ENCODE measurements at regions not wholly inside any gene's neighbourhood (a gene's known extent, or its start where the extent isn't known, plus 50 kb on each side); places are given as distances from the start of the nearest gene placed in this dataset.

- Histone ChIP-seq H3K36me3 (no peaks in the 10 kb centered on the region), H3K4me3 (no peak overlapping the region), H3K27ac (no peak overlapping the region), H3K4me1 (no peaks in the 10 kb centered on the region), H3K9me3 (peaks cover 0 to 32% (median 0%) of the 10 kb centered on the region in 11 donors), H3K27me3 (peaks cover 0 to 7% (median 0%) of the 10 kb centered on the region in 7 donors)
- ATAC-seq (no peak), DNase-seq (no peak)
- no peak for TF ChIP-seq CTCF (IDR thresholded peaks at IDR 0.05)
- 90 to 93% methylated on average over 10 of the region's 10 CpGs for WGBS, 2 donors
- intact Hi-C loops (cut with DNase I): no loop called here
Observed at GRCh38 chr1:47669081-47669585, 231.3 kb downstream of the FOXD2 start.

- intact Hi-C loops (cut with DNase I): no loop called here
- H3K27ac ChIP-seq: no peak overlapping the region
Observed at GRCh38 chr1:47672622-47673021, 234.8 kb downstream of the FOXD2 start.

GRCh38 chr1:47674189-47674588 is 236.3 kb downstream of the FOXD2 start:
- Histone ChIP-seq H3K27me3 (peaks cover 0 to 24% (median 13%) of the 10 kb centered on the region in 7 donors), H3K4me3 (no peak overlapping the region), H3K4me1 (peaks cover 0 to 1% (median 0%) of the 10 kb centered on the region in 9 donors), H3K9me3 (peaks cover 0 to 22% (median 0%) of the 10 kb centered on the region in 11 donors), H3K27ac (no peak overlapping the region), H3K36me3 (no peaks in the 10 kb centered on the region)
- intact Hi-C loops (cut with DNase I): no loop called here
- no peak for TF ChIP-seq CTCF (IDR thresholded peaks at IDR 0.05)
- no peak for DNase-seq
- ATAC-seq: no peak

More at GRCh38 chr1:47672622-47673021, 234.8 kb downstream of the FOXD2 start:
- H3K4me3 ChIP-seq: no peak overlapping the region
- peaks cover 0 to 26% (median 0%) of the 10 kb centered on the region in 11 donors for H3K9me3 ChIP-seq
- ATAC-seq (no peak), DNase-seq (no peak)
- no peaks in the 10 kb centered on the region for H3K36me3 ChIP-seq
- no peak for TF ChIP-seq CTCF (IDR thresholded peaks at IDR 0.05)
- no peaks in the 10 kb centered on the region for H3K4me1 ChIP-seq
- H3K27me3 ChIP-seq: peaks cover 0 to 12% (median 3%) of the 10 kb centered on the region in 7 donors

GRCh38 chr1:47675047-47675675 is 237.3 kb downstream of the FOXD2 start:
- peaks cover 0 to 22% (median 0%) of the 10 kb centered on the region in 11 donors for H3K9me3 ChIP-seq
- DNase-seq: no peak
- no peak for ATAC-seq
- no peak overlapping the region for H3K4me3 ChIP-seq
- WGBS, 2 donors: 85 to 93% methylated on average over 3 of the region's 3 CpGs
- intact Hi-C loops (cut with DNase I): no loop called here
- H3K27me3 ChIP-seq: peaks cover 0 to 24% (median 13%) of the 10 kb centered on the region in 7 donors
- no peak for TF ChIP-seq CTCF (IDR thresholded peaks at IDR 0.05)
- H3K27ac ChIP-seq: no peak overlapping the region
- H3K36me3 ChIP-seq: no peaks in the 10 kb centered on the region
- H3K4me1 ChIP-seq: peaks cover 0 to 4% (median 0%) of the 10 kb centered on the region in 9 donors

Data from heart right ventricle (tissue), 16 donors.